NB4 (cell line): ENCODE measurements at regions not wholly inside any gene's neighbourhood (a gene's known extent, or its start where the extent isn't known, plus 50 kb on each side); places are given as distances from the start of the nearest gene placed in this dataset.

Source experiments
- DNase-seq: peaks from one replicate; pipeline ENCODE4 v3.0.0; 2010; ENCODE audit warnings: low read depth
- H3K4me3 ChIP-seq: one replicate; pipeline ENCODE4 v1.5.1; 2011; ENCODE audit warnings: mild to moderate bottlenecking, low read depth, low read length, moderate library complexity
- MYC ChIP-seq: IDR thresholded peaks from 2 replicates; pipeline ENCODE4 v1.6.1; 2011; ENCODE audit warnings: low read depth, low read length
- POLR2A ChIP-seq: IDR thresholded peaks from 2 replicates; pipeline ENCODE4 v1.6.1; 2011; ENCODE audit warnings: mild to moderate bottlenecking; ENCODE audit not compliant: insufficient read length; ENCODE audit errors: extremely low read depth
- TF ChIP-seq, protein P1 (sequence below): IDR thresholded peaks from 2 replicates; pipeline ENCODE4 v1.6.1; 2011; ENCODE audit warnings: low read depth, low read length
- TF ChIP-seq, protein P2 (sequence below): IDR thresholded peaks from one replicate; pipeline ENCODE4 v1.5.1; 2012; ENCODE audit warnings: low read depth, low read length

DNA sequence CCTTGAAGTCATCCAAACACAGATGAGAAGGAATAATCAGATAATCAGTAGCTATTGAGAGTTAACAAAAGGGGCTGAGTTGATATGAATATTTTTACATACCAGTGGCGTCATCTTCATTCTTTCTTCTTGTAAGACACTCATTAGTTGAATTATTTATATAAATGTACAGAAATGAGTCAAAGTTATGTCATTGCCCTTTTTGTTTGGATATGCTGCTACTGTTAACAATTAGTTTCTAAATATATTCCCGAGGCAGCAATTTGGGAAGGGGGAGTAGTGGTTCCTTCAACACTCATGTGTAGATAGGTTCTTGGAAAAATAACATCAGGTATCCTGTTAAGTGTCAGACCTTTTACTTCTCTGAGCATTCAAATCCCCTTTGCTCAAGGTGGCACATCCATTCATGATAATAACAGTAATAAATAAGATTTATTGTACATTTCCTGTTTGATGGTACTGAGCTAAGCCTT lies 436.6 kb downstream of the SPRY1 start:
- no peak overlapping the region for H3K4me3 ChIP-seq
- DNase-seq: no peak
- TF ChIP-seq MYC (no peak), POLR2A (no peak)
- TF ChIP-seq, protein P1, sequence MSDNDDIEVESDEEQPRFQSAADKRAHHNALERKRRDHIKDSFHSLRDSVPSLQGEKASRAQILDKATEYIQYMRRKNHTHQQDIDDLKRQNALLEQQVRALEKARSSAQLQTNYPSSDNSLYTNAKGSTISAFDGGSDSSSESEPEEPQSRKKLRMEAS: no peak
- TF ChIP-seq, protein P2, sequence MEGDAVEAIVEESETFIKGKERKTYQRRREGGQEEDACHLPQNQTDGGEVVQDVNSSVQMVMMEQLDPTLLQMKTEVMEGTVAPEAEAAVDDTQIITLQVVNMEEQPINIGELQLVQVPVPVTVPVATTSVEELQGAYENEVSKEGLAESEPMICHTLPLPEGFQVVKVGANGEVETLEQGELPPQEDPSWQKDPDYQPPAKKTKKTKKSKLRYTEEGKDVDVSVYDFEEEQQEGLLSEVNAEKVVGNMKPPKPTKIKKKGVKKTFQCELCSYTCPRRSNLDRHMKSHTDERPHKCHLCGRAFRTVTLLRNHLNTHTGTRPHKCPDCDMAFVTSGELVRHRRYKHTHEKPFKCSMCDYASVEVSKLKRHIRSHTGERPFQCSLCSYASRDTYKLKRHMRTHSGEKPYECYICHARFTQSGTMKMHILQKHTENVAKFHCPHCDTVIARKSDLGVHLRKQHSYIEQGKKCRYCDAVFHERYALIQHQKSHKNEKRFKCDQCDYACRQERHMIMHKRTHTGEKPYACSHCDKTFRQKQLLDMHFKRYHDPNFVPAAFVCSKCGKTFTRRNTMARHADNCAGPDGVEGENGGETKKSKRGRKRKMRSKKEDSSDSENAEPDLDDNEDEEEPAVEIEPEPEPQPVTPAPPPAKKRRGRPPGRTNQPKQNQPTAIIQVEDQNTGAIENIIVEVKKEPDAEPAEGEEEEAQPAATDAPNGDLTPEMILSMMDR: no peak

DNA sequence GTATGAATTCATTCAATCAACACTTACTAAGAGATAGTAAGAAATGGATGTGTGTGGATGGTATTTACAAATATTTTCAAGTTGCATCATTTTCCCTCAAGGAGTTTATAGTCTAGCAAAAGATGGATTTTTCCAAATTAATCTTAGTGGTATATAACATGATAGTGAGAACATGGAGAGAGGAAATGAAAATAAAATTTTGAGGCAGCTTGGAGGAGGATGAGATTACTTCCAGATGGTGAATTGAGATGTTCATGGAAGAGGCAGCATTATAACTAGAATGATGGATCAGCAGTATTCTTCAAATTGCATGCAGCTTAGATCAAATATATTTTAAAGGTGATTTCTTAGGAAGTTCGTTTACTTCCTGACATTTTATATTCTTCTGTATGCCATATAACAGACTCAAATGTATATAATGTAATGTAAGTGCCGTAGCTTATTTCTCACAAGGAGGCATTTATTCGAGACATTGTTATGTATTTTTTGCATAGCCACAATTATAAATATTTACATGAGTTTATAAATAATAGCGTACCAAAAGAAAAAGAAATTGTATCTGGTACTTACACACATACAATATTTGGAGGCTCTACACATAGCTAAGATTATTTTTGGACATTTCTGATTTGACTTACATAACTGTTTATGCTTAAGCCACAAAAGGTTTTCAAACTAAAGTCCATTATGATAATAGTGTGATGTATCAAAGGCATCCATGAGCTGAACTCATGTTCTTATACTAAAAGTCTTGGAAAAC lies 439.4 kb downstream of the SPRY1 start:
- no peak overlapping the region for H3K4me3 ChIP-seq
- no peak for DNase-seq
- TF ChIP-seq, protein P1: no peak
- no peak for TF ChIP-seq POLR2A
- TF ChIP-seq, protein P2: no peak
- TF ChIP-seq MYC: no peak

DNA sequence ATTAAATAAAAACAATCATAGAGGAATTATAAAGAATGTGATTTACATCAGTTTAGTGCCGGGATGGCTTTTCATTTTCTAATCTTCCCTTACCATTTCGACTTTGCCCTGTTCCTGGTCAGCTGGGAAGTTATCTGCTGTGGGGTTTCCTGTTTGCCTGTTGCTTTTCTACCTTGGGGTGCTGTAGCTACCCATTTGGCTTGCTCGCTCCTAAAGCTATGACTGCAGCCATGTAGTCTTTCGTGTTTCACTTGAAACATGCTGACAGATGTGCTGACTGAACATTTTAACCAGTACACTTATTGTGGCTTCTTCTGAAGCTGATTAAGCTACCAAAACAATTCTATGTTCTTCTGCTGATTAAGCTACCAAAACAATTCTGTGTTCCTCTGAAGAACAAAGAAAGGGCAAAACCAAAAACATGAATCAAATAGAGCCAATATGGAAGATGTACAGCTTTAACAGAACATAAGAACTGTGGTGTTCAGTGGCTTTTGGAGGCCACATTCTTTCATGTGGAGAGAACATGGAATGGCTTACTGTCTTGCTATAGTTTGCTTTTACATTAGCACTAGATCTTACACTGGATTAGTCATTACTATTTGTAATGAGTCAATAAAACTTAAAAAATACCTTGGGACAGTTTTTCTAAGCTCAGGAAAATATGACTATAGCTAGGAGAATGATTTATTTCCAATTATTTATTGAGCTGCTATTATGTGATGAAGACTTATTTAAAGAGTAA lies 440.4 kb downstream of the SPRY1 start:
- no peak for TF ChIP-seq POLR2A
- TF ChIP-seq, protein P1: no peak
- no peak for TF ChIP-seq MYC
- no peak for DNase-seq
- H3K4me3 ChIP-seq: no peak overlapping the region

DNA sequence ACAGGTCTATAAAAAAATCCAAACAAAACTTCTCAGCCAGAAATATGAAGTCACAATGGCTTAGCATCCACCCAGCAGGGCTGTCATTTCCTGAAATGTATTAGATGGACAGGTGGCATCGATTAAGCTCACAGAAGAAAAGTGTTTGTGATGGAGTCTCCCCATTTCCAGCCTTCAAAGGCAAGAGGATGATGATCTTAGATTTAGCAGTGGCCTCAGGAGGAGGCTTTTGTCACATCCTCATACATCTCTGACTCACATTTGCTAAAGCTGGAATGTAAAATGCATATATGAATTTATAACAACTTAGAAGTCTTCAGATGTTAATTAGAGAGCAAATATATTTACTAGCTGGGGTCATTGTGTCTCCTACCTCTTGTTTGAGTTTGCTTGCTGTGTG lies 441.9 kb downstream of the SPRY1 start:
- no peak for DNase-seq
- H3K4me3 ChIP-seq: no peak overlapping the region
- TF ChIP-seq POLR2A: no peak
- TF ChIP-seq, protein P2: no peak
- no peak for TF ChIP-seq MYC
- TF ChIP-seq, protein P1: no peak

- TF ChIP-seq POLR2A (no peak), MYC (no peak)
- TF ChIP-seq, protein P1: no peak
- TF ChIP-seq, protein P2: no peak
- no peak overlapping the region for H3K4me3 ChIP-seq
- DNase-seq: no peak
These were observed 443.6 kb downstream of the SPRY1 start for GRCh38 chr4:123840197-123840596.

DNA sequence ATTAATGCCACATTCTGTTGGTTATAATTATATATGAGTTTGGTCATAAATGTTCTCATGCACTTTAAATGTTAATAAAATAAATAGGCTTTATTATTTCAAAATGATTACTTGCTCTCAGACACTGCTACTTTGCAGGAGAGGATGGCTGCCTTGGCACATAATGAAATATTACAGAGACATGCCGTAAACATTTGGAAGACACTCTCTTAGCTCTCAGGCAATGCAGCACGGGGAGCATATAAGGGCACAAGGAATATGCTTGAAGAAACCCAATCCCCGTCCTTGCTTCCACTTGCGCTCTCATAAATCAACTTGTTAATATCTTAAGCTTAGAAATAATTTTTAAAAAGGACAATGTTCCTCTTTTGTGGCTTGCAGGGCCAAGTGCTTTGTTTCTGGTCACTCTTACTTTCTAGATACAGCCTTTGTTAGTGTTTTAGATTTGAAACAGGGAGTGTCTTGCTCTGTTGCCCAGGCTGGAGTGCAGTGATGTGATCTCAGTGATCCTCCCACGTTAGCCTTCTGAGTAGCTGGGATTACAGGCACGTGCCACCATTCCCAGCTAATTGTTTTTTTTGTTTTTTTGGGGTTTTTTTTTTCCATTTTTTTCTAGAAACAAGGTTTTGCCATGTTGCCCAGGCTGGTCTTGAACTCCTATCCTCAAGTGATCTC lies 445.0 kb downstream of the SPRY1 start:
- no peak for DNase-seq
- TF ChIP-seq, protein P2: no peak
- no peak for TF ChIP-seq POLR2A
- TF ChIP-seq, protein P1: no peak
- no peak for TF ChIP-seq MYC
- H3K4me3 ChIP-seq: no peak overlapping the region
